ENCODE measurements at regions not wholly inside any gene's neighbourhood (a gene's known extent, or its start where the extent isn't known, plus 50 kb on each side); places are given as distances from the start of the nearest gene placed in this dataset.

DNA sequence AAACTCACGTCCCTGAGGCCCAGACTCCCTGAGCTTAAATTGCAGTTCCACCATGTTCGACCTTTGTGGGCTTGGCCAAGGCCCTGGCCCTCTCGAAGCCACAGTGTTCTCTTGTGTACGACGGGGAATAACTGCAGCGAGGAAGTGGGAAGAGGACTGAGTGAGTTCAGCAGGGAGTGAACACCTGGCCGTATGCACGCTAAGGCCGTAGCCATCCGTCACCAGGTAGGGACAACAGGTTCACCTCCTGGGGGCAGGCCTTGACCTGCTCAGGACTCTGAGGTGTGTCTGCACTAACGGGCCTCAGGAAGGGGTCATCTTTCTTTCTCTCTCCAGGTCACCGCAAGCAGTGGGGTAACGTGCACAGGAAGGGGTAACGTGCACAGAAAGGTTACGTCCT is 67.2 kb upstream of the CTBP2 start:
- Histone ChIP-seq H3K36me3 (ENCODE audit: low read depth) (no peaks in the 10 kb centered on the region), H3K27ac (no peak overlapping the region), H4K20me1 (ENCODE audit: insufficient read depth) (no peaks in the 10 kb centered on the region), H3K4me3 (no peak overlapping the region), H3K9me3 (ENCODE audit: insufficient read depth, low read depth) (no peaks in the 10 kb centered on the region), H3K9me2 (ENCODE audit: insufficient read depth) (no peaks in the 10 kb centered on the region), H3K4me1 (replicated peaks; ENCODE audit: insufficient read depth) (peaks cover 20% of the 10 kb centered on the region), H3F3A (ENCODE audit: insufficient read depth, low read depth) (no peaks in the 10 kb centered on the region), H3K79me2 (ENCODE audit: low read depth) (no peaks in the 10 kb centered on the region), H3K27me3 (ENCODE audit: insufficient read depth, low read depth) (no peaks in the 10 kb centered on the region), H3K4me2 (no peak overlapping the region), H2AFZ (no peak overlapping the region)
- intact Hi-C loops (cut with micrococcal nuclease; ENCODE audit: unreplicated experiment) = no loop called here
- TF ChIP-seq EZH2 (IDR thresholded peaks at IDR 0.05; ENCODE audit: low read depth) = no peak
- TF ChIP-seq, protein P1, sequence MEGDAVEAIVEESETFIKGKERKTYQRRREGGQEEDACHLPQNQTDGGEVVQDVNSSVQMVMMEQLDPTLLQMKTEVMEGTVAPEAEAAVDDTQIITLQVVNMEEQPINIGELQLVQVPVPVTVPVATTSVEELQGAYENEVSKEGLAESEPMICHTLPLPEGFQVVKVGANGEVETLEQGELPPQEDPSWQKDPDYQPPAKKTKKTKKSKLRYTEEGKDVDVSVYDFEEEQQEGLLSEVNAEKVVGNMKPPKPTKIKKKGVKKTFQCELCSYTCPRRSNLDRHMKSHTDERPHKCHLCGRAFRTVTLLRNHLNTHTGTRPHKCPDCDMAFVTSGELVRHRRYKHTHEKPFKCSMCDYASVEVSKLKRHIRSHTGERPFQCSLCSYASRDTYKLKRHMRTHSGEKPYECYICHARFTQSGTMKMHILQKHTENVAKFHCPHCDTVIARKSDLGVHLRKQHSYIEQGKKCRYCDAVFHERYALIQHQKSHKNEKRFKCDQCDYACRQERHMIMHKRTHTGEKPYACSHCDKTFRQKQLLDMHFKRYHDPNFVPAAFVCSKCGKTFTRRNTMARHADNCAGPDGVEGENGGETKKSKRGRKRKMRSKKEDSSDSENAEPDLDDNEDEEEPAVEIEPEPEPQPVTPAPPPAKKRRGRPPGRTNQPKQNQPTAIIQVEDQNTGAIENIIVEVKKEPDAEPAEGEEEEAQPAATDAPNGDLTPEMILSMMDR (conservative IDR thresholded peaks at IDR 0.05) = no peak
- no peak for DNase-seq
- ChIA-PET POLR2A (ENCODE audit: unreplicated experiment) (no interaction called here), CTCF (no interaction called here)
- BruUV-seq (replicated peaks) = no TSS peak

DNA sequence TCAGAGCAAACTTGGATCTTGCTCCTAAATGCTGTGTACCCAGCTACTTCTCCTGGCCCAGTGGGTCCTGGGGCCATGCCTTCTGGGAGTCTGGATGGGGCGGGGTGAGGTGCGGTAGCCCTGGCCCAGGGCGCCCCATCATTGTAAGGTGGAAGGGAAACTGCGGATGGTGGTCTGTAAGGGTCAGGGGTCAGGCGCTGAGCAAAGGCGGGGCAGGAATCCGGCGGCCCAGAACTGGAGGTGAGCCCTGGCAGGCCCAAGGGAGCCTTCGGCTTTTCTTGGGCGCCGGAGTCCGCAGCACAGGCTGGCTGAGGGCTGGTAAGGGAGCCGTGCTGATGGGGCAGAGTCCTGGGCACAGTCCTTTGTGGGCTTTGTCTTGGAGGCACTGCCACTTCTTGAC is 66.5 kb upstream of the CTBP2 start:
- no peaks in the 10 kb centered on the region for H3K36me3 ChIP-seq (ENCODE audit: low read depth)
- H3K79me2 ChIP-seq (ENCODE audit: low read depth) = no peaks in the 10 kb centered on the region
- intact Hi-C loops (cut with micrococcal nuclease; ENCODE audit: unreplicated experiment) = no loop called here
- no peak overlapping the region for H3K27ac ChIP-seq
- BruUV-seq (replicated peaks) = no TSS peak
- H3K27me3 ChIP-seq (ENCODE audit: insufficient read depth, low read depth) = no peaks in the 10 kb centered on the region
- no peaks in the 10 kb centered on the region for H3K9me2 ChIP-seq (ENCODE audit: insufficient read depth)
- H2AFZ ChIP-seq = no peak overlapping the region
- POLR2A ChIA-PET (ENCODE audit: unreplicated experiment) = no interaction called here
- H3F3A ChIP-seq (ENCODE audit: insufficient read depth, low read depth) = no peaks in the 10 kb centered on the region
- no peak for DNase-seq
- H3K4me2 ChIP-seq = no peak overlapping the region
- H4K20me1 ChIP-seq (ENCODE audit: insufficient read depth) = no peaks in the 10 kb centered on the region
- CTCF ChIA-PET = no interaction called here
- no peaks in the 10 kb centered on the region for H3K9me3 ChIP-seq (ENCODE audit: insufficient read depth, low read depth)
- TF ChIP-seq, protein P1 (conservative IDR thresholded peaks at IDR 0.05) = no peak
- TF ChIP-seq EZH2 (IDR thresholded peaks at IDR 0.05; ENCODE audit: low read depth) = no peak
- no peak overlapping the region for H3K4me3 ChIP-seq
- peaks cover 13% of the 10 kb centered on the region for H3K4me1 ChIP-seq (replicated peaks; ENCODE audit: insufficient read depth)

DNA sequence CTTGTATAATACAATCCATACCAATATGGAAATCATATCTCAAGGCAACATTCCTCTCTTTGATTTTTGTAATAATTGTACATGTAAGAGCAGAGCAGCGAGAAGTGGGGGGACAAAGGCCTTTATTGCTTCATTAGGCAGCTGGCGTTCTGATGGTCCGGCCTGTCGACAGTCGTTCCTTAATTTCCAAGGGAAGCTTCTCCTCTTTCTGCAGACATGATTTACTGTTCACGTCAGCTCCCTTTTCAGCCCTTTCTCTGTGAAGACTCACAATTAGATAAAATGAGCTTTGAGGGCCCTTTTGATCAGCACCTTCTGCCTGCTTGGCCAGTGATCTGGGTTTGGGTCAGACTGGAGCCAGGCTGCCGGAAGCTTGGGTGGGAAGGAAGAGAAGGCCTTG is 65.6 kb upstream of the CTBP2 start:
- no TSS peak for BruUV-seq (replicated peaks)
- ChIA-PET CTCF (no interaction called here), POLR2A (ENCODE audit: unreplicated experiment) (no interaction called here)
- Histone ChIP-seq H3K27me3 (ENCODE audit: insufficient read depth, low read depth) (no peaks in the 10 kb centered on the region), H3K4me1 (replicated peaks; ENCODE audit: insufficient read depth) (peaks cover 6% of the 10 kb centered on the region), H2AFZ (no peak overlapping the region), H3F3A (ENCODE audit: insufficient read depth, low read depth) (no peaks in the 10 kb centered on the region), H3K27ac (no peak overlapping the region), H4K20me1 (ENCODE audit: insufficient read depth) (no peaks in the 10 kb centered on the region), H3K79me2 (ENCODE audit: low read depth) (no peaks in the 10 kb centered on the region), H3K9me2 (ENCODE audit: insufficient read depth) (no peaks in the 10 kb centered on the region), H3K36me3 (ENCODE audit: low read depth) (no peaks in the 10 kb centered on the region), H3K4me2 (no peak overlapping the region), H3K4me3 (no peak overlapping the region), H3K9me3 (ENCODE audit: insufficient read depth, low read depth) (no peaks in the 10 kb centered on the region)
- DNase-seq = no peak
- TF ChIP-seq, protein P1 (conservative IDR thresholded peaks at IDR 0.05) = no peak
- no peak for TF ChIP-seq EZH2 (IDR thresholded peaks at IDR 0.05; ENCODE audit: low read depth)
- intact Hi-C loops (cut with micrococcal nuclease; ENCODE audit: unreplicated experiment) = no loop called here
